A673 (cell line): ENCODE measurements at regions not wholly inside any gene's neighbourhood (a gene's known extent, or its start where the extent isn't known, plus 50 kb on each side); places are given as distances from the start of the nearest gene placed in this dataset.

Experiments
- EZH2 ChIP-seq: fragments of 200-600 bp; sonication (generic); IDR thresholded peaks from 2 replicates; pipeline ENCODE4 v1.6.1; 2017; ENCODE audit warnings: borderline replicate concordance, low read depth, mild to moderate bottlenecking, mixed read lengths, antibody characterized with exemption, low read length; ENCODE audit not compliant: poor library complexity, severe bottlenecking
- TF ChIP-seq, protein P1 (sequence below): fragments of 300-800, 200-600 bp; sonication (generic); conservative IDR thresholded peaks from 2 replicates; pipeline ENCODE4 v1.5.1; 2017; ENCODE audit warnings: low read depth, mild to moderate bottlenecking, antibody characterized with exemption, low read length, moderate library complexity, mixed read lengths

DNA sequence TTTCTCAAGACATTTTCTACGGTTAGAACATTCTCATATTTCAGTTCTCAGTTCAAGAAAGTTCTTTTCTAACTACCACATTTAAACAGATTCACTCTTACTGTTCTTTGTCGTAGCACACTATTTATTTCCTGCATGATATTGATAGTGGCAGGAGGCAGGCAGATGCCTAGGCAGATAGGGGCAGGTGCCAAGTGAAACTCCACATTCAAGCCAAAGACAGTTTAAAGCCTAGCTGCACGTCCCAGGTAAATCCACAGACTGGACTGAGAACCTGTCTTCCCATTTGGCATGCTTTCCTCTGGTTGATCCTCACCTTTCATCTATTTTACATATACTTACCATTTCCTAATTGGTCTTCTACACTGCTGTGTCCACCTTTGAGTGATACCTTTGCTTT lies 359.3 kb downstream of the TMX3 start:
- TF ChIP-seq, protein P1, sequence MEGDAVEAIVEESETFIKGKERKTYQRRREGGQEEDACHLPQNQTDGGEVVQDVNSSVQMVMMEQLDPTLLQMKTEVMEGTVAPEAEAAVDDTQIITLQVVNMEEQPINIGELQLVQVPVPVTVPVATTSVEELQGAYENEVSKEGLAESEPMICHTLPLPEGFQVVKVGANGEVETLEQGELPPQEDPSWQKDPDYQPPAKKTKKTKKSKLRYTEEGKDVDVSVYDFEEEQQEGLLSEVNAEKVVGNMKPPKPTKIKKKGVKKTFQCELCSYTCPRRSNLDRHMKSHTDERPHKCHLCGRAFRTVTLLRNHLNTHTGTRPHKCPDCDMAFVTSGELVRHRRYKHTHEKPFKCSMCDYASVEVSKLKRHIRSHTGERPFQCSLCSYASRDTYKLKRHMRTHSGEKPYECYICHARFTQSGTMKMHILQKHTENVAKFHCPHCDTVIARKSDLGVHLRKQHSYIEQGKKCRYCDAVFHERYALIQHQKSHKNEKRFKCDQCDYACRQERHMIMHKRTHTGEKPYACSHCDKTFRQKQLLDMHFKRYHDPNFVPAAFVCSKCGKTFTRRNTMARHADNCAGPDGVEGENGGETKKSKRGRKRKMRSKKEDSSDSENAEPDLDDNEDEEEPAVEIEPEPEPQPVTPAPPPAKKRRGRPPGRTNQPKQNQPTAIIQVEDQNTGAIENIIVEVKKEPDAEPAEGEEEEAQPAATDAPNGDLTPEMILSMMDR, result no peak
- no peak for TF ChIP-seq EZH2
